IMR-90 (cell line): ENCODE measurements at regions not wholly inside any gene's neighbourhood (a gene's known extent, or its start where the extent isn't known, plus 50 kb on each side); places are given as distances from the start of the nearest gene placed in this dataset.

Source experiments
- ATAC-seq: fragments of 200-7000 bp; cut with Tn5 transposase; 2 replicates; pipeline ENCODE4 v1.9.1; 2020; ENCODE audit warnings: low read depth, mild to moderate bottlenecking, moderate library complexity
- BruUV-seq: library from RNA; stranded (reverse); fragments of 400-500 nt; replicated peaks from 2 replicates; lab custom pipeline; 2021; lab: Mats Ljungman, UMichigan
- CTCF ChIA-PET: fragments of 300-600 bp; formaldehyde crosslinking; extraction: SDS; loops from one replicate; lab custom pipeline; 2021; ENCODE audit warnings: antibody characterized with exemption; lab: Yijun Ruan, JAX
- POLR2A ChIA-PET: fragments of 300-600 bp; sonication (Branson Sonifier 250); formaldehyde crosslinking; loops from one replicate; lab custom pipeline; 2022; ENCODE audit warnings: antibody characterized with exemption; ENCODE audit not compliant: unreplicated experiment; lab: Charles Lee
- DNase-seq: peaks from one replicate; pipeline ENCODE4 v3.0.0; 2013
- H2AFZ ChIP-seq: replicated peaks from 2 replicates; pipeline ENCODE3; 2013; ENCODE audit warnings: low read length, mild to moderate bottlenecking; ENCODE audit not compliant: poor library complexity
- H2AK5ac ChIP-seq: 2 replicates; pipeline ENCODE4 v1.6.1; 2013; ENCODE audit warnings: low read depth, low read length, inconsistent platforms
- H2AK9ac ChIP-seq: replicated peaks from 2 replicates; pipeline ENCODE3; 2013; ENCODE audit warnings: mild to moderate bottlenecking, low read depth, low read length, moderate library complexity; ENCODE audit not compliant: poor library complexity
- H2BK120ac ChIP-seq: 2 replicates; pipeline ENCODE4 v1.6.1; 2013; ENCODE audit warnings: low read depth, low read length, inconsistent platforms
- H2BK15ac ChIP-seq: 3 replicates; pipeline ENCODE4 v1.6.1; 2013; ENCODE audit warnings: low read depth, low read length, inconsistent platforms
- H2BK20ac ChIP-seq: 2 replicates; pipeline ENCODE4 v1.6.1; 2013; ENCODE audit warnings: low read depth, mild to moderate bottlenecking, inconsistent platforms, low read length, moderate library complexity
- H2BK5ac ChIP-seq: 2 replicates; pipeline ENCODE4 v1.6.1; 2013; ENCODE audit warnings: mild to moderate bottlenecking, low read depth, low read length, inconsistent platforms; ENCODE audit not compliant: poor library complexity, severe bottlenecking
- H3K14ac ChIP-seq: replicated peaks from 2 replicates; pipeline ENCODE4 v1.6.1; 2013; ENCODE audit warnings: low read depth, low read length, inconsistent platforms
- H3K18ac ChIP-seq: 2 replicates; pipeline ENCODE4 v1.6.1; 2013; ENCODE audit warnings: low read depth, low read length, control low read depth
- H3K23ac ChIP-seq: 2 replicates; pipeline ENCODE4 v1.6.1; 2013; ENCODE audit warnings: low read depth, low read length, inconsistent platforms
- H3K27ac ChIP-seq: 2 replicates; pipeline ENCODE4 v1.5.1; 2013; ENCODE audit warnings: mild to moderate bottlenecking, control low read depth, low read length; ENCODE audit not compliant: insufficient read depth
- H3K27me3 ChIP-seq: 2 replicates; pipeline ENCODE4 v1.6.1; 2013; ENCODE audit warnings: low read length; ENCODE audit not compliant: control insufficient read depth, insufficient read depth
- H3K36me3 ChIP-seq: 2 replicates; pipeline ENCODE4 v1.6.1; 2013; ENCODE audit warnings: low read length, mixed read lengths; ENCODE audit not compliant: control insufficient read depth, insufficient read depth
- H3K4ac ChIP-seq: 2 replicates; pipeline ENCODE4 v1.6.1; 2013; ENCODE audit warnings: low read depth, low read length, inconsistent platforms
- H3K4me1 ChIP-seq: 2 replicates; pipeline ENCODE4 v1.6.1; 2013; ENCODE audit warnings: low read length, mixed read lengths; ENCODE audit not compliant: control insufficient read depth, insufficient read depth
- H3K4me2 ChIP-seq: 2 replicates; pipeline ENCODE4 v1.6.1; 2013; ENCODE audit warnings: low read depth, mild to moderate bottlenecking, control low read depth, low read length, moderate library complexity
- H3K4me3 ChIP-seq: 2 replicates; pipeline ENCODE4 v1.5.1; 2013; ENCODE audit warnings: low read depth, mild to moderate bottlenecking, control low read depth, low read length, moderate library complexity; ENCODE audit not compliant: insufficient read depth
- H3K56ac ChIP-seq: 2 replicates; pipeline ENCODE4 v1.6.1; 2013; ENCODE audit warnings: low read length, inconsistent platforms; ENCODE audit not compliant: insufficient read depth; ENCODE audit errors: extremely low read depth
- H3K79me1 ChIP-seq, 2 experiments: 2 replicates each; pipeline ENCODE4 v1.6.1; 2013; ENCODE audit warnings: low read length in 2 of 2, inconsistent platforms in 1 of 2, low read depth in 1 of 2
- H3K9ac ChIP-seq: 2 replicates; pipeline ENCODE4 v1.6.1; 2013; ENCODE audit warnings: low read depth, low read length, control low read depth
- H3K9me1 ChIP-seq: 2 replicates; pipeline ENCODE4 v1.6.1; 2013; ENCODE audit warnings: low read length, inconsistent platforms; ENCODE audit not compliant: insufficient read depth
- H3K9me3 ChIP-seq: 2 replicates; pipeline ENCODE4 v1.6.1; 2013; ENCODE audit warnings: low read length; ENCODE audit not compliant: control insufficient read depth, insufficient read depth
- H4K20me1 ChIP-seq: 2 replicates; pipeline ENCODE4 v1.6.1; 2013; ENCODE audit warnings: low read length, inconsistent platforms; ENCODE audit not compliant: insufficient read depth
- H4K5ac ChIP-seq: 2 replicates; pipeline ENCODE4 v1.6.1; 2013; ENCODE audit warnings: mild to moderate bottlenecking, low read depth, low read length, control low read depth
- H4K8ac ChIP-seq, 2 experiments: 2 replicates each; pipeline ENCODE4 v1.6.1; 2013; ENCODE audit warnings: low read depth in 2 of 2, low read length in 2 of 2, control low read depth in 1 of 2, inconsistent platforms in 1 of 2
- H4K91ac ChIP-seq: 2 replicates; pipeline ENCODE4 v1.6.1; 2013; ENCODE audit warnings: low read depth, low read length, inconsistent platforms; ENCODE audit not compliant: insufficient read depth
- MXI1 ChIP-seq: IDR thresholded peaks from 2 replicates; pipeline ENCODE4 v1.6.1; 2012; ENCODE audit warnings: low read depth, mild to moderate bottlenecking, low read length, moderate library complexity, borderline replicate concordance
- RAD21 ChIP-seq: IDR thresholded peaks from 2 replicates; pipeline ENCODE4 v1.6.1; 2012; ENCODE audit warnings: low read length, improper control_type of control experiment
- RFX5 ChIP-seq: IDR thresholded peaks from 2 replicates; pipeline ENCODE4 v1.8.0; 2012; ENCODE audit warnings: low read depth, mild to moderate bottlenecking, low read length, moderate library complexity
- SMC3 ChIP-seq: fragments of 150-350 bp; IDR thresholded peaks from 2 replicates; pipeline ENCODE4 v1.6.1; 2016; ENCODE audit warnings: low read depth, mild to moderate bottlenecking, antibody characterized with exemption, low read length, moderate library complexity
- WGBS, 2 experiments: methylation state at CpG; one replicate each; pipeline versions ENCODE4 v1.1.5 to v1.1.7; 2013; ENCODE audit warnings: missing lambda C conversion rate in 2 of 2; ENCODE audit not compliant: insufficient read length in 1 of 2; ENCODE audit errors: extremely low coverage in 2 of 2; 5-methylcytosine and 5-hydroxymethylcytosine counted together
- dilution Hi-C: fragments of 300-500 bp; cut with HindIII; formaldehyde crosslinking; loops from one replicate; pipeline ENCODE4 v1.14.3; 2018; ENCODE audit warnings: low sequenced_read_pairs; ENCODE audit not compliant: unreplicated experiment
- in situ Hi-C: fragments of 300-500 bp; cut with MboI; formaldehyde crosslinking; loops from 3 replicates; pipeline ENCODE4 v1.14.3; 2019; ENCODE audit warnings: low sequenced_read_pairs, inconsistent platforms, mixed read lengths
- intact Hi-C: fragments of 100-400 bp; cut with micrococcal nuclease; formaldehyde crosslinking; loops from 2 replicates; pipeline ENCODE4 v1.10.0; 2022
- TF ChIP-seq, protein P1 (sequence below): conservative IDR thresholded peaks from 2 replicates; pipeline ENCODE4 v1.5.1; 2012; ENCODE audit warnings: mild to moderate bottlenecking, low read depth, low read length, improper control_type of control experiment
- TF ChIP-seq, protein P2 (sequence below): fragments of 150-350 bp; IDR thresholded peaks from 2 replicates; pipeline ENCODE4 v1.6.1; 2017; ENCODE audit warnings: mild to moderate bottlenecking, antibody characterized with exemption, low read length, low read depth

DNA sequence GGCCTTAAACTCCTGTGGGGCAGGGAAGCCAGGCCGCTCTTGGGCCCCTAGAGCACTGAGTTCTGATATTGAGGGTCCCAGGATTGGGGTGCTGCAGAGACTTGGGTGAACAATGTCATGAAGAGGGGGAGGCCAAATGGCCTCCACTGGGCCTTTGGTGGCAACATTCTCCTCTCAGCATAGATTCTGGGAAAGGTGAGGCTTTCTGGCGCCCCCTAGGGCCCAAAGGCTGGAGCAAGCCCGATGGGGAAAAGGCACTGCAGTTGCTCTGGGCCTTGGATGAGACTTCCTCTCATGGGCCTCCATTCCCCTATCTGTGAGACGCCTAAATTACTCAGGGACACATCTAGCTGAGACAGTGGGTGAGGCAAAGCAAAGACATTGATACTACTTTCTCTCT, 84.8 kb downstream of the ACAA2 start:
- Histone ChIP-seq H3K56ac (no peak overlapping the region), H3K4me3 (no peak overlapping the region), H4K91ac (no peak overlapping the region), H4K20me1 (no peaks in the 10 kb centered on the region), H3K27ac (no peak overlapping the region), H3K23ac (no peak overlapping the region), H3K9me3 (no peaks in the 10 kb centered on the region), H2AK5ac (no peak overlapping the region), H3K4me1 (peaks cover 22% of the 10 kb centered on the region), H3K4me2 (no peak overlapping the region), H4K8ac (no peak overlapping the region), H2BK120ac (no peak overlapping the region), H2AK9ac (no peak overlapping the region), H2BK15ac (no peak overlapping the region), H3K9ac (no peak overlapping the region), H3K27me3 (peaks cover 3% of the 10 kb centered on the region), H2BK5ac (no peak overlapping the region), H2BK20ac (no peak overlapping the region), H3K18ac (no peak overlapping the region), H2AFZ (no peak overlapping the region), H3K4ac (no peak overlapping the region), H4K5ac (no peak overlapping the region), H3K14ac (no peak overlapping the region), H3K36me3 (no peaks in the 10 kb centered on the region), H3K79me1 (no peaks in the 10 kb centered on the region), H3K9me1 (0 out of 2 replicates have a peak, but pooled peaks cover 3% of the 10 kb centered on the region)
- CTCF ChIA-PET, result no interaction called here
- no TSS peak for BruUV-seq
- dilution Hi-C loops (no loop called here), intact Hi-C loops (loop anchor here (5.0 kb wide), 1 partner anchor 36 kb away; no protein-coding TSS in a partner anchor), in situ Hi-C loops (no loop called here)
- no peak for DNase-seq
- TF ChIP-seq RFX5 (no peak), RAD21 (peak; percentile 39; the same call in 1 of the 2 replicates), MXI1 (no peak), SMC3 (peak; percentile 33)
- TF ChIP-seq, protein P1, sequence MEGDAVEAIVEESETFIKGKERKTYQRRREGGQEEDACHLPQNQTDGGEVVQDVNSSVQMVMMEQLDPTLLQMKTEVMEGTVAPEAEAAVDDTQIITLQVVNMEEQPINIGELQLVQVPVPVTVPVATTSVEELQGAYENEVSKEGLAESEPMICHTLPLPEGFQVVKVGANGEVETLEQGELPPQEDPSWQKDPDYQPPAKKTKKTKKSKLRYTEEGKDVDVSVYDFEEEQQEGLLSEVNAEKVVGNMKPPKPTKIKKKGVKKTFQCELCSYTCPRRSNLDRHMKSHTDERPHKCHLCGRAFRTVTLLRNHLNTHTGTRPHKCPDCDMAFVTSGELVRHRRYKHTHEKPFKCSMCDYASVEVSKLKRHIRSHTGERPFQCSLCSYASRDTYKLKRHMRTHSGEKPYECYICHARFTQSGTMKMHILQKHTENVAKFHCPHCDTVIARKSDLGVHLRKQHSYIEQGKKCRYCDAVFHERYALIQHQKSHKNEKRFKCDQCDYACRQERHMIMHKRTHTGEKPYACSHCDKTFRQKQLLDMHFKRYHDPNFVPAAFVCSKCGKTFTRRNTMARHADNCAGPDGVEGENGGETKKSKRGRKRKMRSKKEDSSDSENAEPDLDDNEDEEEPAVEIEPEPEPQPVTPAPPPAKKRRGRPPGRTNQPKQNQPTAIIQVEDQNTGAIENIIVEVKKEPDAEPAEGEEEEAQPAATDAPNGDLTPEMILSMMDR, result peak; percentile 44
- TF ChIP-seq, protein P2, sequence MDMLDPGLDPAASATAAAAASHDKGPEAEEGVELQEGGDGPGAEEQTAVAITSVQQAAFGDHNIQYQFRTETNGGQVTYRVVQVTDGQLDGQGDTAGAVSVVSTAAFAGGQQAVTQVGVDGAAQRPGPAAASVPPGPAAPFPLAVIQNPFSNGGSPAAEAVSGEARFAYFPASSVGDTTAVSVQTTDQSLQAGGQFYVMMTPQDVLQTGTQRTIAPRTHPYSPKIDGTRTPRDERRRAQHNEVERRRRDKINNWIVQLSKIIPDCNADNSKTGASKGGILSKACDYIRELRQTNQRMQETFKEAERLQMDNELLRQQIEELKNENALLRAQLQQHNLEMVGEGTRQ, result no peak
- POLR2A ChIA-PET, result no interaction called here
- 100% methylated on average over 1 of the region's 4 CpGs; no CpG with 5 or more reads in 1 of the 2 experiments for WGBS, 2 experiments
- no peak for ATAC-seq
